Spleen (tissue), 11 donors: ENCODE measurements at regions not wholly inside any gene's neighbourhood (a gene's known extent, or its start where the extent isn't known, plus 50 kb on each side); places are given as distances from the start of the nearest gene placed in this dataset.

Experiments
- DNase-seq: peaks from one replicate; pipeline ENCODE4 v3.0.0-alpha.2; 2020
- H3K27ac ChIP-seq, 8 donors: fragments of 200-600 bp; sonication (generic) in 7 of 8; 1 replicate in 4 of 8; 2 replicates in 4 of 8; pipeline versions ENCODE4 v1.5.0 to v1.8.0; 2016 to 2021; ENCODE audit warnings: inconsistent platforms in 4 of 8, mild to moderate bottlenecking in 4 of 8, moderate library complexity in 1 of 8
- H3K27me3 ChIP-seq, 7 donors: fragments of 200-600 bp; sonication (generic) in 6 of 7; replicated peaks in 1 of 7; 1 replicate in 4 of 7; 2 replicates in 3 of 7; pipeline versions ENCODE4 v1.5.0 to v1.8.0; 2016 to 2021; ENCODE audit warnings: inconsistent platforms in 3 of 7, mild to moderate bottlenecking in 1 of 7
- H3K36me3 ChIP-seq, 6 donors: fragments of 200-600 bp; sonication (generic) in 5 of 6; 1 replicate in 4 of 6; 2 replicates in 2 of 6; pipeline versions ENCODE4 v1.5.0 to v1.8.0; 2016 to 2021; ENCODE audit warnings: inconsistent platforms in 2 of 6
- H3K4me1 ChIP-seq, 6 donors: fragments of 200-600 bp; sonication (generic) in 5 of 6; 1 replicate in 3 of 6; 2 replicates in 3 of 6; pipeline versions ENCODE4 v1.5.0 to v1.8.0; 2016 to 2021; ENCODE audit warnings: inconsistent platforms in 3 of 6
- H3K4me3 ChIP-seq, 8 donors: fragments of 200-600 bp; sonication (generic) in 7 of 8; 1 replicate in 4 of 8; 2 replicates in 4 of 8; pipeline versions ENCODE4 v1.5.0 to v1.8.0; 2016 to 2021; ENCODE audit warnings: inconsistent platforms in 4 of 8, mild to moderate bottlenecking in 4 of 8, moderate library complexity in 2 of 8
- H3K9me3 ChIP-seq, 8 donors: fragments of 200-600 bp; sonication (generic) in 7 of 8; 1 replicate in 4 of 8; 2 replicates in 4 of 8; pipeline versions ENCODE4 v1.5.0 to v1.8.0; 2016 to 2021; ENCODE audit warnings: inconsistent platforms in 4 of 8
- POLR2A ChIP-seq, 3 donors: fragments of 450-650 bp; IDR thresholded peaks; one replicate each; pipeline ENCODE4 v1.5.1; 2017; ENCODE audit warnings: antibody characterized with exemption in 3 of 3, mild to moderate bottlenecking in 1 of 3
- POLR2AphosphoS5 ChIP-seq, 3 donors: sonication (generic); formaldehyde crosslinking; IDR thresholded peaks; one replicate each; pipeline ENCODE4 v1.5.1; 2017; ENCODE audit warnings: antibody characterized with exemption in 3 of 3
- WGBS, 5 donors: extraction: QIAGEN DNeasy Blood & Tissue Kit in 3 of 5; methylation state at CpG; one replicate each; pipeline versions ENCODE4 v1.1.5 to v1.1.7; 2013 to 2018; 5-methylcytosine and 5-hydroxymethylcytosine counted together
- intact Hi-C: fragments of 100-400 bp; cut with DNase I; formaldehyde crosslinking; loops from one replicate; pipeline ENCODE4 v1.15.0; 2023; ENCODE audit warnings: low total_unique reads
- TF ChIP-seq, protein P1 (sequence below), 11 experiments: fragments of 200-600 bp in 7 of 11; fragments of 450-650 bp in 4 of 11; sonication (generic) in 4 of 11; IDR thresholded peaks in 8 of 11; conservative IDR thresholded peaks in 3 of 11; 1 replicate in 7 of 11; 2 replicates in 4 of 11; pipeline versions ENCODE4 v1.4.0 to v1.8.0; 2016 to 2021; ENCODE audit warnings: antibody characterized with exemption in 11 of 11, inconsistent platforms in 4 of 11, mild to moderate bottlenecking in 1 of 11
- donor health status: healthy with polysubstance abuse.
- donor health status: DM: no; HTN: no; CAD: no; lungs with moderate emphysema.
- donor health status: DM: no; HTN: no; CAD: no.
- donor health status: Bipolar disorder and iron deficiency.
- donor health status: healthy.
- donor health status: DM: no; HTN: no; CAD: no.
- donor health status: DM: yes; HTN: yes; CAD: no.

- Histone ChIP-seq H3K36me3 (no peaks in the 10 kb centered on the region), H3K27ac (no peak overlapping the region), H3K9me3 (no peaks in the 10 kb centered on the region), H3K4me1 (no peaks in the 10 kb centered on the region), H3K4me3 (no peak overlapping the region), H3K27me3 (no peaks in the 10 kb centered on the region)
- intact Hi-C loops, result no loop called here
- TF ChIP-seq POLR2AphosphoS5 (IDR thresholded peaks at IDR 0.05) (no peak), POLR2A (IDR thresholded peaks at IDR 0.05) (no peak)
- TF ChIP-seq, protein P1, sequence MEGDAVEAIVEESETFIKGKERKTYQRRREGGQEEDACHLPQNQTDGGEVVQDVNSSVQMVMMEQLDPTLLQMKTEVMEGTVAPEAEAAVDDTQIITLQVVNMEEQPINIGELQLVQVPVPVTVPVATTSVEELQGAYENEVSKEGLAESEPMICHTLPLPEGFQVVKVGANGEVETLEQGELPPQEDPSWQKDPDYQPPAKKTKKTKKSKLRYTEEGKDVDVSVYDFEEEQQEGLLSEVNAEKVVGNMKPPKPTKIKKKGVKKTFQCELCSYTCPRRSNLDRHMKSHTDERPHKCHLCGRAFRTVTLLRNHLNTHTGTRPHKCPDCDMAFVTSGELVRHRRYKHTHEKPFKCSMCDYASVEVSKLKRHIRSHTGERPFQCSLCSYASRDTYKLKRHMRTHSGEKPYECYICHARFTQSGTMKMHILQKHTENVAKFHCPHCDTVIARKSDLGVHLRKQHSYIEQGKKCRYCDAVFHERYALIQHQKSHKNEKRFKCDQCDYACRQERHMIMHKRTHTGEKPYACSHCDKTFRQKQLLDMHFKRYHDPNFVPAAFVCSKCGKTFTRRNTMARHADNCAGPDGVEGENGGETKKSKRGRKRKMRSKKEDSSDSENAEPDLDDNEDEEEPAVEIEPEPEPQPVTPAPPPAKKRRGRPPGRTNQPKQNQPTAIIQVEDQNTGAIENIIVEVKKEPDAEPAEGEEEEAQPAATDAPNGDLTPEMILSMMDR (IDR thresholded peaks at IDR 0.05 in 8 of 11, conservative IDR thresholded peaks at IDR 0.05 in 3 of 11), result no peak
- 25 to 79% (median 68%) methylated on average over 2 of the region's 2 CpGs for WGBS, 5 donors
- no peak for DNase-seq
Observed at GRCh38 chr6:21395121-21395520, 198.4 kb upstream of the SOX4 start.

DNA sequence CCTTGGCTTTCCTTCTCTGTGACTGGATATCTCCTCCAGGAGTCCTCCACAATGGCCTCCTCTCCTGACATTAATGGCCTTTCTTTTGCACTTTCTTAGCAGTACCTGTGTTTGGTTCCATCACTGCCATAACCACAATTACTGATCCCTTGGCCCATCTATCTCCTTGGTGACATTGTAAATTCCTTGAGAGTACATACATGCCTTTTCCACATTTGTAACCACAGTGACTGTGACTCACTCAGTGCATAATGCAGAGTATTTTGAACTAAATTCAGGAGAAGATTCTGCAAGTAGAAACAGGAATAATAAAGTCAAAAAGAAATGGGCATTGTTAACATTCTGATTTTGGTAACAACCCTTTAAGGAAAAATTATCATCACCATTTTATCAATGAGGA is 197.2 kb upstream of the SOX4 start:
- no peaks in the 10 kb centered on the region for H3K4me1 ChIP-seq
- H3K9me3 ChIP-seq, result no peaks in the 10 kb centered on the region
- TF ChIP-seq POLR2AphosphoS5 (IDR thresholded peaks at IDR 0.05) (no peak), POLR2A (IDR thresholded peaks at IDR 0.05) (no peak)
- TF ChIP-seq, protein P1 (IDR thresholded peaks at IDR 0.05 in 8 of 11, conservative IDR thresholded peaks at IDR 0.05 in 3 of 11), result no peak
- intact Hi-C loops, result no loop called here
- no peaks in the 10 kb centered on the region for H3K36me3 ChIP-seq
- no peak overlapping the region for H3K27ac ChIP-seq
- no peaks in the 10 kb centered on the region for H3K27me3 ChIP-seq
- DNase-seq, result no peak
- H3K4me3 ChIP-seq, result no peak overlapping the region

DNA sequence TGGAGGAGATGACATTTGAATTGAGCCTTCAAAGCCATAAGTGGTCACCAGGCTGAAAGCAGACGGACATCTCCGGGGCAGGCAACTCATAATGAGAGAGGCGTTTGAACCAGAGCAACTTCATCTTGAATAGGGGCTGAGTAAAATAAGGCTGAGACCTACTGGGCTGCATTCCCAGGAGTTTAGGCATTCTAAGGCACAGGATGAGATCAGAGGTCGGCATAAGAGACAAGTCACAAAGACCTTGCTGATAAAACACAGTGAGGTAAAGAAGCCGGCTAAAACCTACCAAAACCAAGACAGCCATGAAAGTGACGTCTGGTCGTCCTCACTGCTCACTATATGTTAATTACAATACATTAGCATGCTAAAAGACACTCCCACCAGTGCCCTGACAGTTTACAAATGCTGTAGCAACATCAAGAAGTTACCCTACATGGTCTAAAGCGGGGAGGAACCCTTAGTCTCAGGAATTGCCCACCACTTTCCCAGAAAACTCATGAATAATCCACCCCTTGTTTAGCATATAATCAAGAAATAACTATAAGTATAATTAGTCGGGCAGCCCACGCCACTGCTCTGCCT is 194.7 kb upstream of the SOX4 start:
- Histone ChIP-seq H3K36me3 (no peaks in the 10 kb centered on the region), H3K4me3 (no peak overlapping the region), H3K27me3 (no peaks in the 10 kb centered on the region), H3K4me1 (no peaks in the 10 kb centered on the region), H3K9me3 (no peaks in the 10 kb centered on the region), H3K27ac (no peak overlapping the region)
- intact Hi-C loops, result no loop called here
- WGBS, 5 donors, result 79 to 89% (median 88%) methylated on average over 10 of the region's 10 CpGs
- DNase-seq, result no peak
- TF ChIP-seq POLR2A (IDR thresholded peaks at IDR 0.05), result no peak
- no peak for TF ChIP-seq POLR2AphosphoS5 (IDR thresholded peaks at IDR 0.05)
- TF ChIP-seq, protein P1 (IDR thresholded peaks at IDR 0.05 in 8 of 11, conservative IDR thresholded peaks at IDR 0.05 in 3 of 11), result no peak

- H3K9me3 ChIP-seq, result no peaks in the 10 kb centered on the region
- 49 to 85% (median 64%) methylated on average over 4 of the region's 4 CpGs for WGBS, 5 donors
- no peak for DNase-seq
- H3K27me3 ChIP-seq, result no peaks in the 10 kb centered on the region
- H3K36me3 ChIP-seq, result no peaks in the 10 kb centered on the region
- no peak overlapping the region for H3K27ac ChIP-seq
- intact Hi-C loops, result no loop called here
- TF ChIP-seq, protein P1 (IDR thresholded peaks at IDR 0.05 in 8 of 11, conservative IDR thresholded peaks at IDR 0.05 in 3 of 11), result no peak
- TF ChIP-seq POLR2A (IDR thresholded peaks at IDR 0.05) (no peak), POLR2AphosphoS5 (IDR thresholded peaks at IDR 0.05) (no peak)
- H3K4me3 ChIP-seq, result no peak overlapping the region
- H3K4me1 ChIP-seq, result no peaks in the 10 kb centered on the region
Observed at GRCh38 chr6:21402368-21402767, 191.2 kb upstream of the SOX4 start.
